CMK (cell line): ENCODE measurements at regions not wholly inside any gene's neighbourhood (a gene's known extent, or its start where the extent isn't known, plus 50 kb on each side); places are given as distances from the start of the nearest gene placed in this dataset.

Source experiments
- DNase-seq: peaks from one replicate; pipeline ENCODE4 v3.0.0-alpha.2; 2010; ENCODE audit warnings: low read depth

- DNase-seq = no peak
These were observed 536.9 kb downstream of the HACE1 start for GRCh38 chr6:104322841-104323240.

- no peak for DNase-seq
These were observed 538.4 kb downstream of the HACE1 start for GRCh38 chr6:104321301-104321700.

GRCh38 chr6:104320896-104321295 is 538.8 kb downstream of the HACE1 start:
- no peak for DNase-seq

- DNase-seq = no peak
These were observed 546.9 kb downstream of the HACE1 start for GRCh38 chr6:104312851-104313250.

- no peak for DNase-seq
These were observed 553.5 kb downstream of the HACE1 start for GRCh38 chr6:104306211-104306610.

- DNase-seq = no peak
These were observed 554.5 kb downstream of the HACE1 start for GRCh38 chr6:104305206-104305605.

GRCh38 chr6:104301951-104302350 is 557.8 kb downstream of the HACE1 start:
- no peak for DNase-seq

GRCh38 chr6:104286641-104287040 is 573.1 kb downstream of the HACE1 start:
- no peak for DNase-seq

GRCh38 chr6:104284872-104285271 is 574.8 kb downstream of the HACE1 start:
- no peak for DNase-seq

GRCh38 chr6:104282581-104282980 is 577.1 kb downstream of the HACE1 start:
- DNase-seq = no peak

- DNase-seq = no peak
These were observed 578.3 kb downstream of the HACE1 start for GRCh38 chr6:104281370-104281769.

GRCh38 chr6:104268389-104268788 is 591.3 kb downstream of the HACE1 start:
- no peak for DNase-seq

- DNase-seq = no peak
These were observed 592.8 kb downstream of the HACE1 start for GRCh38 chr6:104266922-104267321.

GRCh38 chr6:104256646-104257045 is 603.1 kb downstream of the HACE1 start:
- no peak for DNase-seq

GRCh38 chr6:104253236-104253635 is 606.5 kb downstream of the HACE1 start:
- no peak for DNase-seq

GRCh38 chr6:104252276-104252675 is 607.4 kb downstream of the HACE1 start:
- DNase-seq = no peak

- no peak for DNase-seq
These were observed 608.1 kb downstream of the HACE1 start for GRCh38 chr6:104251651-104252050.

GRCh38 chr6:104240865-104241264 is 618.9 kb downstream of the HACE1 start:
- no peak for DNase-seq

GRCh38 chr6:104239971-104240370 is 619.7 kb downstream of the HACE1 start:
- DNase-seq = no peak

GRCh38 chr6:104229057-104229456 is 630.7 kb downstream of the HACE1 start:
- no peak for DNase-seq

GRCh38 chr6:104227508-104227907 is 632.2 kb downstream of the HACE1 start:
- DNase-seq = no peak

GRCh38 chr6:104226790-104227446 is 632.8 kb downstream of the HACE1 start:
- DNase-seq = no peak

GRCh38 chr6:104218116-104218515 is 641.6 kb downstream of the HACE1 start:
- DNase-seq = no peak

GRCh38 chr6:104214901-104215300 is 644.8 kb downstream of the HACE1 start:
- no peak for DNase-seq
